Stimulated activated naive B cell treated with anti-CD40 and anti-IgM and Interleukin-4, amounts not matched to agents 10 μg/mL and 1 μg/mL and 100 μg/mL, for 72 hours (primary cell): ENCODE measurements at regions not wholly inside any gene's neighbourhood (a gene's known extent, or its start where the extent isn't known, plus 50 kb on each side); places are given as distances from the start of the nearest gene placed in this dataset.
"Not testable (repeated sequence)": the region's sequence is repeated elsewhere in the genome, so short reads cannot be mapped to it uniquely, and the experiment has no call there.

Source experiments
- ATAC-seq, 2 donors: fragments of 150-1000 bp; cut with Tn5 transposase; replicated peaks; 2 replicates each; pipeline ENCODE4 v1.10.0; 2021; ENCODE audit warnings: moderate library complexity in 1 of 2
- DNase-seq: peaks from one replicate; pipeline ENCODE4 v3.0.0; 2021
- H3K27ac Mint-ChIP-seq: one replicate; pipeline ENCODE4 v1.8.0; 2022; ENCODE audit warnings: mild to moderate bottlenecking, mixed read lengths
- H3K27me3 Mint-ChIP-seq, 2 donors: one replicate each; pipeline ENCODE4 v1.8.0; 2022; ENCODE audit warnings: mixed read lengths in 2 of 2
- H3K36me3 Mint-ChIP-seq, 2 donors: one replicate each; pipeline ENCODE4 v1.8.0; 2022; ENCODE audit warnings: mixed read lengths in 2 of 2, mild to moderate bottlenecking in 1 of 2
- H3K4me1 Mint-ChIP-seq, 2 donors: one replicate each; pipeline ENCODE4 v1.8.0; 2022; ENCODE audit warnings: mixed read lengths in 2 of 2, mild to moderate bottlenecking in 1 of 2
- H3K4me3 Mint-ChIP-seq, 2 donors: one replicate each; pipeline ENCODE4 v1.8.0; 2022; ENCODE audit warnings: mild to moderate bottlenecking in 2 of 2, mixed read lengths in 2 of 2, moderate library complexity in 1 of 2
- H3K9me3 Mint-ChIP-seq, 2 donors: one replicate each; pipeline ENCODE4 v1.8.0; 2022; ENCODE audit warnings: mixed read lengths in 2 of 2, mild to moderate bottlenecking in 1 of 2

DNA sequence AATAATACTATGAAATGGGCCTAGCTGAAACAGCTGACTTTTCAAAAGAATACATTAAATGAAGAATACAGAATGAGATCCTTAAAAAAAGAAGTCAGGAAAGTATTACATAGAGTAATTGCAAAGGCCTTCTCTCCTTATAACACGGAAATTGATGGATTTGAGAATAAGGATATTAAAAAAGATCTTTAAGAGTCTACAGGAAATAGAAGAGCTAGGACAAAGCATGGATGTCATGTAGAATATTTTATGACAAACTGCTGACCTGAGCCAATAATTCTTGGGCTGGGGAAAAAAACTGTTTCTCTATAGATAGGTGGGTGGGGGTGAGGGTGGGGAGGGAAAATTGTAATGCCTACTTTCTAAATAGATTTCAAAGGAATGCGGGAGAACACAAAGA is 633.6 kb downstream of the TTLL7 start:
- not testable (repeated sequence) for H3K27ac Mint-ChIP-seq, DNase-seq, H3K4me1 Mint-ChIP-seq, H3K9me3 Mint-ChIP-seq, H3K27me3 Mint-ChIP-seq, H3K4me3 Mint-ChIP-seq, H3K36me3 Mint-ChIP-seq, ATAC-seq

DNA sequence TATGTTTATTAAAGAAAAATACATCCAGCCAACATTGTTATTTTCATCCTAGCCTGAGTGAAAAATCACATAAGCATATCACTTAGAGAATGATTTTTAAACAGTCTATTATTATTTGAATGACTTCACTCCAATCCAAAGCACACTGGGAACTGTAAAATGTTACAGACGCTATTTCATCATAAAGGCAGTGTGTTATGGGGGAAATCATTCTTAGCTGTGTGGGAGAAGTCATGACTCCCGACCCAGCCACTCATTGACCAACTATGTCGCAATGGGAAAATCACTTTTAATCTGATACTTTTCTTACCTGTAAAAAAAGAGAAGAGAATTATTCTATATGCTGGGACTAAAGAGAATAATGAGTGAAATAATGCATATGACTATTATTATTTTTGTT is 653.6 kb downstream of the TTLL7 start:
- H3K4me3 Mint-ChIP-seq, DNase-seq, H3K27me3 Mint-ChIP-seq, ATAC-seq, H3K36me3 Mint-ChIP-seq, H3K27ac Mint-ChIP-seq, H3K4me1 Mint-ChIP-seq, H3K9me3 Mint-ChIP-seq: not testable (repeated sequence)

GRCh38 chr1:83343767-83344166 is 655.2 kb downstream of the TTLL7 start:
- ATAC-seq, result not testable (repeated sequence)

GRCh38 chr1:83342995-83343394 is 655.9 kb downstream of the TTLL7 start:
- DNase-seq, H3K9me3 Mint-ChIP-seq, H3K27ac Mint-ChIP-seq, H3K36me3 Mint-ChIP-seq, H3K4me1 Mint-ChIP-seq, H3K4me3 Mint-ChIP-seq, H3K27me3 Mint-ChIP-seq, ATAC-seq: not testable (repeated sequence)

More at GRCh38 chr1:83343767-83344166, 655.2 kb downstream of the TTLL7 start:
- not testable (repeated sequence) for DNase-seq, H3K4me1 Mint-ChIP-seq, H3K27ac Mint-ChIP-seq, H3K9me3 Mint-ChIP-seq, H3K36me3 Mint-ChIP-seq, H3K4me3 Mint-ChIP-seq, H3K27me3 Mint-ChIP-seq

- H3K27ac Mint-ChIP-seq, ATAC-seq, H3K27me3 Mint-ChIP-seq, H3K4me1 Mint-ChIP-seq, DNase-seq, H3K36me3 Mint-ChIP-seq, H3K9me3 Mint-ChIP-seq, H3K4me3 Mint-ChIP-seq: not testable (repeated sequence)
Measured at GRCh38 chr1:83332308-83332707, 666.6 kb downstream of the TTLL7 start.

- DNase-seq (no peak), ATAC-seq (no peak)
- Mint-ChIP-seq H3K27ac (no peak overlapping the region), H3K36me3 (no peaks in the 10 kb centered on the region), H3K4me3 (no peak overlapping the region), H3K9me3 (peaks cover 0 to 5% of the 10 kb centered on the region in 2 donors), H3K27me3 (no peaks in the 10 kb centered on the region), H3K4me1 (no peaks in the 10 kb centered on the region)
Measured at GRCh38 chr1:83318366-83318765, 680.6 kb downstream of the TTLL7 start.

DNA sequence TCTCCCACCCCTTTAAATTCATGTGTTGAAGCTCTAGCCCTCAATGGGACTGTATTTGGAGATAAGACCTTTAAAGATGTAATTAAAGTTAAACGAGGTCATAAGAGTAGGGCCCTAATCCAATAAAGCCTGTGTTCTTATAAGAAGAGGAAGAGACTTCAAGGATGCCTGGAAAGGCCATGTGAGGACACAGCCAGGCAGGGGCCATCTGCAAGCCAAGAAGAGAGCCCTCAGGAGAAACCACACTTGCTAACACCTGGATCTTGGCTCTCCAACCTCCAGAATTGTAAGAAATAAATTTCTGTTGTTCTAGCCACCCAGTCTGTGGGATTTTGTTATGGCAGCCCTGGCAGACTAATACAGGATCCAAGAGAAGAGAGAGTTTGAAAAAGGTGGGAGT is 683.5 kb downstream of the TTLL7 start:
- not testable (repeated sequence) for H3K27ac Mint-ChIP-seq, H3K9me3 Mint-ChIP-seq, DNase-seq, H3K4me1 Mint-ChIP-seq, H3K36me3 Mint-ChIP-seq, ATAC-seq, H3K27me3 Mint-ChIP-seq, H3K4me3 Mint-ChIP-seq

DNA sequence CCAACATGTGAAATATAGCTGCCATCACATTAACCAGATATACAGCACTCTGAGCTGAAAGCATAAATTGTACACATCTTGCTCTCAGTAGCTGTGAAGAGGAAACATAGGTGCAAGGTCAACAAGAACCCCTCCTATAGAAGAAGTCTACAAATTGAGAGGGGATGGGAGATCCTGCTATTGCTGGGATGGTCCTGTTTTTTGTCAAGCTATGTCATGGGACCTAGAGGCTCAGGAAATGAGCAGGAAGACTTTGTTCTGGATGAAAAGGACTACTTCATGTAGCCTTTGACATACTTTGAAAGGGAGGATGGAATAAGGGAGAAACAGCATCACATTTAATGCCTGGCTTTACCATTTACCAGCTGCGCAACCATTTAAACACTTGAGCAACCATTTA is 688.8 kb downstream of the TTLL7 start:
- H3K27me3 Mint-ChIP-seq, ATAC-seq, H3K27ac Mint-ChIP-seq, H3K36me3 Mint-ChIP-seq, H3K9me3 Mint-ChIP-seq, H3K4me1 Mint-ChIP-seq, DNase-seq, H3K4me3 Mint-ChIP-seq: not testable (repeated sequence)

GRCh38 chr1:83309035-83309434 is 689.9 kb downstream of the TTLL7 start:
- H3K36me3 Mint-ChIP-seq, H3K27me3 Mint-ChIP-seq, DNase-seq, H3K4me1 Mint-ChIP-seq, H3K9me3 Mint-ChIP-seq, ATAC-seq, H3K4me3 Mint-ChIP-seq, H3K27ac Mint-ChIP-seq: not testable (repeated sequence)

- H3K36me3 Mint-ChIP-seq, H3K4me1 Mint-ChIP-seq, H3K4me3 Mint-ChIP-seq, H3K27ac Mint-ChIP-seq, DNase-seq, ATAC-seq, H3K27me3 Mint-ChIP-seq, H3K9me3 Mint-ChIP-seq: not testable (repeated sequence)
Measured at GRCh38 chr1:83306811-83307210, 692.1 kb downstream of the TTLL7 start.

- H3K9me3 Mint-ChIP-seq, H3K27ac Mint-ChIP-seq: not testable (repeated sequence)
Measured at GRCh38 chr1:83295594-83295993, 703.3 kb downstream of the TTLL7 start.

GRCh38 chr1:83287391-83287790 is 711.5 kb downstream of the TTLL7 start:
- H3K36me3 Mint-ChIP-seq, H3K4me1 Mint-ChIP-seq, H3K9me3 Mint-ChIP-seq, H3K27me3 Mint-ChIP-seq, ATAC-seq, H3K4me3 Mint-ChIP-seq, DNase-seq, H3K27ac Mint-ChIP-seq: not testable (repeated sequence)

More at GRCh38 chr1:83295594-83295993, 703.3 kb downstream of the TTLL7 start:
- DNase-seq, H3K4me1 Mint-ChIP-seq, H3K36me3 Mint-ChIP-seq, H3K4me3 Mint-ChIP-seq, H3K27me3 Mint-ChIP-seq: not testable (repeated sequence)
- ATAC-seq, result peak in 1 of 2 donors; percentile 42

DNA sequence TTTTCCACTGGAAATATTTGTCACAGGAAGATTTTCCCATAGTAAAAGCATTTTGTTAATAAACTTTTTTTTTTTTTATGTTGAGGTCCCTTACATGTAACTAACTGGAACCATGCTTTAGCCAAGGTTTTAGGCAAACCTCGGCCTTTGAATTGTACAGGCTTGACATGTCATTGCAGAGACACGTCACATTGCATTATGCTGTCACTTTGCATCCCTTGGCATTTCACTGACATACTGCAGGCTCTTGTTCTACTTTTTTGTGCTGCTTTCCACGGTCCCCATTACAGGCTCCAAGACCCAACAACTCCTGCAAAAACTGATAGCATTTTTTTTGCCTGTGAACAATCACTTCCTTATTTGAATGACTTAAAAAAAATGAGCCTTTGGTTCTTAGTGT is 724.3 kb downstream of the TTLL7 start:
- not testable (repeated sequence) for H3K4me1 Mint-ChIP-seq, H3K27me3 Mint-ChIP-seq, H3K27ac Mint-ChIP-seq, ATAC-seq, DNase-seq, H3K9me3 Mint-ChIP-seq, H3K4me3 Mint-ChIP-seq, H3K36me3 Mint-ChIP-seq

DNA sequence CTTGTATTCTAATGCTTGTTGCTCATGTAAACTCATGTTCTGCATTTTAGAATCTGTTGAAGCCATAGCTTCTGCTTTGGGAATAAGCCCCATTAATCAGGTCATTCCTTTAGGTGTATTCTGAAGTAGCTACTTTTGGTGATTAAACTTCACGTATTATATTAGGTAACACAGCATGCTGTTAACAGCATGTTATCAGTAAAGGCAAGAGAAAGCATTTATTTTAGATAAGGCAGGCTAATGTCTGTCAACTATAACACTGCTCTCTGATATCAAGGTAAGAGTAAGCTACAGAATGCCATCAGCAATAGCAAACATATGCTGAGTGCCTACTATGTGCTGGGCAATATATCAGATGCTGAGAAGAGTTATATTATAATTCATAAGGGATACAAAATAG is 726.4 kb downstream of the TTLL7 start:
- not testable (repeated sequence) for H3K27me3 Mint-ChIP-seq, H3K4me1 Mint-ChIP-seq, H3K4me3 Mint-ChIP-seq, DNase-seq, H3K9me3 Mint-ChIP-seq, H3K36me3 Mint-ChIP-seq, ATAC-seq, H3K27ac Mint-ChIP-seq

DNA sequence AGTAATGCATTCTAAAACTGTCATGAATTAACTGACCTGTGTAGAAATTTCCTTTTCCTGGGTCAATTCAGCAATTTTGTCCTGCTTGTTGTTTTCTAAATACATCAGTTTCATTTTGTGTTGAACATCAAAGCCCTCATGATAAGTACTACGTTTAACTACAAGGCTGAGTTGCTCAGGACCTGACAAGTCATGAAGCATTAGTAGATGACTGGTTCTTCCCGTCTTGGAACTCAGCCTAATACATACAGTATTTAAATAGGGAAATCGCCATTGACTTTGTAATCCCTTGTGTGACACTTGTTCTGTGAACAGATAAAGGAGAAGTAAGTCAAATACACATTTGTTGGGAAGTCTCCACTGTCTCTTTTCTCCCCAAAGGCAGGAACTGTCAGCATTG is 727.1 kb downstream of the TTLL7 start:
- H3K27ac Mint-ChIP-seq, DNase-seq, H3K9me3 Mint-ChIP-seq, ATAC-seq, H3K4me3 Mint-ChIP-seq, H3K4me1 Mint-ChIP-seq, H3K27me3 Mint-ChIP-seq, H3K36me3 Mint-ChIP-seq: not testable (repeated sequence)

- not testable (repeated sequence) for H3K27ac Mint-ChIP-seq, H3K4me3 Mint-ChIP-seq, ATAC-seq, H3K27me3 Mint-ChIP-seq, DNase-seq, H3K36me3 Mint-ChIP-seq, H3K4me1 Mint-ChIP-seq, H3K9me3 Mint-ChIP-seq
Measured at GRCh38 chr1:83270801-83271200, 728.1 kb downstream of the TTLL7 start.
